K562 (cell line): ENCODE measurements at regions not wholly inside any gene's neighbourhood (a gene's known extent, or its start where the extent isn't known, plus 50 kb on each side); places are given as distances from the start of the nearest gene placed in this dataset.
"Not testable (repeated sequence)": the region's sequence is repeated elsewhere in the genome, so short reads cannot be mapped to it uniquely, and the experiment has no call there.

Experiments
- ATAC-seq: fragments of 200-7000 bp; cut with Tn5 transposase; 3 replicates; pipeline ENCODE4 v1.9.1; 2020; ENCODE audit warnings: moderate library complexity
- BruUV-seq: library from RNA; stranded (reverse); fragments of 400-500 nt; replicated peaks from 2 replicates; lab custom pipeline; 2021; lab: Mats Ljungman, UMichigan
- CTCF ChIA-PET: fragments of 300-600 bp; formaldehyde crosslinking; extraction: SDS; loops from one replicate; lab custom pipeline; 2021; ENCODE audit warnings: low intra/inter-chr PET ratio; lab: Yijun Ruan, JAX
- POLR2A ChIA-PET: fragments of 300-600, 350-650 bp; sonication (Branson Sonifier 250); formaldehyde crosslinking; extraction: SDS; loops from one replicate; lab custom pipeline; 2021; ENCODE audit warnings: antibody characterized with exemption, inconsistent platforms; lab: Yijun Ruan, JAX
- DNase-seq, 4 experiments: peaks; one replicate each; pipeline versions ENCODE4 v3.0.0 to v3.0.0-alpha.2; 2011 to 2018; ENCODE audit warnings: low spot score in 3 of 4, mixed read lengths in 3 of 4; ENCODE audit errors: extremely low read depth in 1 of 4
- FAIRE-seq: peaks from 2 replicates; lab custom pipeline; 2011; peaks lifted over from hg19 to GRCh38; lab: Jason Lieb, UNC
- H2AFZ ChIP-seq: 2 replicates; pipeline ENCODE4 v1.6.0; 2011; ENCODE audit warnings: low read depth, low read length, control low read depth, inconsistent platforms
- H3K27ac ChIP-seq: fragments of 200-600 bp; 3 replicates; pipeline ENCODE4 v1.8.0; 2011; ENCODE audit warnings: low read depth, mild to moderate bottlenecking, control low read depth, inconsistent platforms, low read length, moderate library complexity, mixed read lengths; ENCODE audit errors: extremely low read depth
- H3K27me3 ChIP-seq, 2 experiments: fragments of 300-600 bp in 1 of 2; 2 replicates in 1 of 2; 3 replicates in 1 of 2; pipeline versions ENCODE4 v1.6.0 to v1.8.0; 2011; ENCODE audit warnings: inconsistent platforms in 2 of 2, low read length in 2 of 2, mild to moderate bottlenecking in 1 of 2, mixed read lengths in 1 of 2, moderate library complexity in 1 of 2; ENCODE audit not compliant: control insufficient read depth in 2 of 2, insufficient read depth in 2 of 2
- H3K36me3 ChIP-seq: fragments of 300-600 bp; 3 replicates; pipeline ENCODE4 v1.8.0; 2011; ENCODE audit warnings: mild to moderate bottlenecking, low read length, inconsistent platforms; ENCODE audit not compliant: control insufficient read depth, insufficient read depth
- H3K4me1 ChIP-seq, 2 experiments: fragments of 200-600 bp in 1 of 2; replicated peaks in 1 of 2; 2 replicates in 1 of 2; 3 replicates in 1 of 2; pipeline versions ENCODE4 v1.5.1 to v1.8.0; 2011; ENCODE audit warnings: inconsistent platforms in 2 of 2, low read length in 2 of 2, mild to moderate bottlenecking in 1 of 2, mixed read lengths in 1 of 2, moderate library complexity in 1 of 2; ENCODE audit not compliant: control insufficient read depth in 2 of 2, insufficient read depth in 2 of 2
- H3K4me2 ChIP-seq: 2 replicates; pipeline ENCODE4 v1.6.1; 2011; ENCODE audit warnings: low read length, control low read depth, inconsistent platforms, mixed read lengths; ENCODE audit not compliant: insufficient read depth
- H3K4me3 ChIP-seq: fragments of 200-600 bp; sonication (generic), shearing (Covaris generic); 2 replicates; pipeline ENCODE4 v1.5.1; 2016; ENCODE audit warnings: control low read depth, inconsistent platforms
- H3K79me2 ChIP-seq: fragments of 200-600 bp; 3 replicates; pipeline ENCODE4 v1.8.0; 2011; ENCODE audit warnings: low read length, inconsistent platforms; ENCODE audit not compliant: control insufficient read depth, insufficient read depth
- H3K9ac ChIP-seq, 2 experiments: 2 replicates each; pipeline versions ENCODE4 v1.6.0 to v1.6.1; 2011; ENCODE audit warnings: low read depth in 2 of 2, low read length in 2 of 2, control low read depth in 1 of 2, inconsistent platforms in 1 of 2, mild to moderate bottlenecking in 1 of 2, mixed read lengths in 1 of 2; ENCODE audit not compliant: insufficient read depth in 1 of 2
- H3K9me1 ChIP-seq: one replicate; pipeline ENCODE4 v1.6.0; 2011; ENCODE audit warnings: inconsistent platforms, mild to moderate bottlenecking, low read length, moderate library complexity; ENCODE audit not compliant: control insufficient read depth, insufficient read depth
- H3K9me3 ChIP-seq: replicated peaks from 2 replicates; pipeline ENCODE4 v1.5.1; 2011; ENCODE audit warnings: low read depth, low read length, inconsistent platforms; ENCODE audit not compliant: control insufficient read depth, insufficient read depth
- H4K20me1 ChIP-seq: replicated peaks from 2 replicates; pipeline ENCODE4 v1.6.1; 2011; ENCODE audit warnings: low read length, inconsistent platforms, mixed read lengths; ENCODE audit not compliant: control insufficient read depth, insufficient read depth
- DMBX1 ChIP-seq: fragments of 250-450 bp; sonication (Bioruptor Pico); IDR thresholded peaks from 2 replicates; pipeline ENCODE4 v1.8.0; 2022; ENCODE audit warnings: inconsistent platforms, mild to moderate bottlenecking, moderate library complexity, borderline replicate concordance
- STAT5B ChIP-seq: fragments of 250-450 bp; sonication (Bioruptor Pico); IDR thresholded peaks from 2 replicates; pipeline ENCODE4 v1.8.0; 2021; ENCODE audit warnings: mild to moderate bottlenecking, inconsistent platforms
- U2AF1 ChIP-seq: fragments of 200-400 bp; formaldehyde crosslinking; optimal IDR thresholded peaks from 2 replicates; pipeline ENCODE3; 2017; ENCODE audit warnings: mild to moderate bottlenecking, low read depth, low read length, moderate library complexity
- ZFP30 ChIP-seq: fragments of 250-450 bp; sonication (Bioruptor Pico); IDR thresholded peaks from 2 replicates; pipeline ENCODE4 v1.8.0; 2022; ENCODE audit warnings: moderate library complexity, mild to moderate bottlenecking, inconsistent platforms, borderline replicate concordance
- ZNF197 ChIP-seq: fragments of 200-800 bp; sonication (Bioruptor generic); IDR thresholded peaks from 2 replicates; pipeline ENCODE4 v1.6.1; 2016; ENCODE audit warnings: low read depth, missing genetic modification characterization, missing compliant biosample characterization
- WGBS: fragments of 100-300 bp; shearing (Covaris generic); methylation state at CpG from one replicate; pipeline ENCODE4 v1.1.6; 2016; ENCODE audit warnings: low coverage, mixed read lengths; ENCODE audit not compliant: insufficient coverage; ENCODE audit errors: missing lambda C conversion rate; 5-methylcytosine and 5-hydroxymethylcytosine counted together
- in situ Hi-C: fragments of 300-500 bp; cut with MboI; formaldehyde crosslinking; loops from 4 replicates; pipeline ENCODE4 v1.15.0; 2018; ENCODE audit warnings: inconsistent platforms, mixed read lengths
- intact Hi-C: fragments of 100-400 bp; cut with micrococcal nuclease; formaldehyde crosslinking; loops from 2 replicates; pipeline ENCODE4 v1.14.2; 2022
- TF ChIP-seq, protein P1 (sequence below): fragments of 250-450 bp; sonication (Bioruptor Pico); IDR thresholded peaks from 2 replicates; pipeline ENCODE4 v1.8.0; 2022; ENCODE audit warnings: inconsistent platforms
- TF ChIP-seq, protein P2 (sequence below): sonication (generic); formaldehyde crosslinking; IDR thresholded peaks from 2 replicates; pipeline ENCODE4 v1.8.1; 2023; ENCODE audit warnings: mild to moderate bottlenecking, missing genetic modification reagents, moderate library complexity
- TF ChIP-seq, protein P3 (sequence below): sonication (generic); formaldehyde crosslinking; IDR thresholded peaks from 2 replicates; pipeline ENCODE4 v1.8.1; 2023; ENCODE audit warnings: missing genetic modification reagents, mild to moderate bottlenecking, borderline replicate concordance

DNA sequence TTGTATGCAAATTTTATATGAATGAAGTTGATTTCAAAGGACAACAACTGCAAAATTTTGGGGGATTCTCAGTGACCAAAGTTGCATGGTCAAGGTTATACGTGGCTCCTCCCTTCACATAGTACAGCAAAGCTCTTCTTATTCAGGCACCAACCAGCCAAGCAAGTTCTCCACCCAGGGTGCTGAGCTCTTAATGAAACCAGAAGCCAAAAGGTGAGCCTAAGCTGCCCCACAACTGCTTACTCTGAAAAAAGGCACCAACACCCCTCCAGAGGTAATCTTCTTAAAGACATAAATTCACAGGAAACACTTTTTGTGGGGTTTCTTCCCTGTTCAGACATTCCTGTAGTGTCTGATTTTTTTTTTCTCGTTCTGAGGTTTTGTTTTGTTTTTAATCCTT, 106.1 kb upstream of the GMNC start (continued):
- TF ChIP-seq, protein P1, sequence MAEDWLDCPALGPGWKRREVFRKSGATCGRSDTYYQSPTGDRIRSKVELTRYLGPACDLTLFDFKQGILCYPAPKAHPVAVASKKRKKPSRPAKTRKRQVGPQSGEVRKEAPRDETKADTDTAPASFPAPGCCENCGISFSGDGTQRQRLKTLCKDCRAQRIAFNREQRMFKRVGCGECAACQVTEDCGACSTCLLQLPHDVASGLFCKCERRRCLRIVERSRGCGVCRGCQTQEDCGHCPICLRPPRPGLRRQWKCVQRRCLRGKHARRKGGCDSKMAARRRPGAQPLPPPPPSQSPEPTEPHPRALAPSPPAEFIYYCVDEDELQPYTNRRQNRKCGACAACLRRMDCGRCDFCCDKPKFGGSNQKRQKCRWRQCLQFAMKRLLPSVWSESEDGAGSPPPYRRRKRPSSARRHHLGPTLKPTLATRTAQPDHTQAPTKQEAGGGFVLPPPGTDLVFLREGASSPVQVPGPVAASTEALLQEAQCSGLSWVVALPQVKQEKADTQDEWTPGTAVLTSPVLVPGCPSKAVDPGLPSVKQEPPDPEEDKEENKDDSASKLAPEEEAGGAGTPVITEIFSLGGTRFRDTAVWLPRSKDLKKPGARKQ (CRISPR knock-in tag) = no peak
- TF ChIP-seq STAT5B (no peak), ZFP30 (no peak), DMBX1 (CRISPR knock-in tag) (no peak), ZNF197 (CRISPR knock-in tag) (no peak), U2AF1 (no peak)
- TF ChIP-seq, protein P2, sequence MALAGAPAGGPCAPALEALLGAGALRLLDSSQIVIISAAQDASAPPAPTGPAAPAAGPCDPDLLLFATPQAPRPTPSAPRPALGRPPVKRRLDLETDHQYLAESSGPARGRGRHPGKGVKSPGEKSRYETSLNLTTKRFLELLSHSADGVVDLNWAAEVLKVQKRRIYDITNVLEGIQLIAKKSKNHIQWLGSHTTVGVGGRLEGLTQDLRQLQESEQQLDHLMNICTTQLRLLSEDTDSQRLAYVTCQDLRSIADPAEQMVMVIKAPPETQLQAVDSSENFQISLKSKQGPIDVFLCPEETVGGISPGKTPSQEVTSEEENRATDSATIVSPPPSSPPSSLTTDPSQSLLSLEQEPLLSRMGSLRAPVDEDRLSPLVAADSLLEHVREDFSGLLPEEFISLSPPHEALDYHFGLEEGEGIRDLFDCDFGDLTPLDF = no peak
- TF ChIP-seq, protein P3, sequence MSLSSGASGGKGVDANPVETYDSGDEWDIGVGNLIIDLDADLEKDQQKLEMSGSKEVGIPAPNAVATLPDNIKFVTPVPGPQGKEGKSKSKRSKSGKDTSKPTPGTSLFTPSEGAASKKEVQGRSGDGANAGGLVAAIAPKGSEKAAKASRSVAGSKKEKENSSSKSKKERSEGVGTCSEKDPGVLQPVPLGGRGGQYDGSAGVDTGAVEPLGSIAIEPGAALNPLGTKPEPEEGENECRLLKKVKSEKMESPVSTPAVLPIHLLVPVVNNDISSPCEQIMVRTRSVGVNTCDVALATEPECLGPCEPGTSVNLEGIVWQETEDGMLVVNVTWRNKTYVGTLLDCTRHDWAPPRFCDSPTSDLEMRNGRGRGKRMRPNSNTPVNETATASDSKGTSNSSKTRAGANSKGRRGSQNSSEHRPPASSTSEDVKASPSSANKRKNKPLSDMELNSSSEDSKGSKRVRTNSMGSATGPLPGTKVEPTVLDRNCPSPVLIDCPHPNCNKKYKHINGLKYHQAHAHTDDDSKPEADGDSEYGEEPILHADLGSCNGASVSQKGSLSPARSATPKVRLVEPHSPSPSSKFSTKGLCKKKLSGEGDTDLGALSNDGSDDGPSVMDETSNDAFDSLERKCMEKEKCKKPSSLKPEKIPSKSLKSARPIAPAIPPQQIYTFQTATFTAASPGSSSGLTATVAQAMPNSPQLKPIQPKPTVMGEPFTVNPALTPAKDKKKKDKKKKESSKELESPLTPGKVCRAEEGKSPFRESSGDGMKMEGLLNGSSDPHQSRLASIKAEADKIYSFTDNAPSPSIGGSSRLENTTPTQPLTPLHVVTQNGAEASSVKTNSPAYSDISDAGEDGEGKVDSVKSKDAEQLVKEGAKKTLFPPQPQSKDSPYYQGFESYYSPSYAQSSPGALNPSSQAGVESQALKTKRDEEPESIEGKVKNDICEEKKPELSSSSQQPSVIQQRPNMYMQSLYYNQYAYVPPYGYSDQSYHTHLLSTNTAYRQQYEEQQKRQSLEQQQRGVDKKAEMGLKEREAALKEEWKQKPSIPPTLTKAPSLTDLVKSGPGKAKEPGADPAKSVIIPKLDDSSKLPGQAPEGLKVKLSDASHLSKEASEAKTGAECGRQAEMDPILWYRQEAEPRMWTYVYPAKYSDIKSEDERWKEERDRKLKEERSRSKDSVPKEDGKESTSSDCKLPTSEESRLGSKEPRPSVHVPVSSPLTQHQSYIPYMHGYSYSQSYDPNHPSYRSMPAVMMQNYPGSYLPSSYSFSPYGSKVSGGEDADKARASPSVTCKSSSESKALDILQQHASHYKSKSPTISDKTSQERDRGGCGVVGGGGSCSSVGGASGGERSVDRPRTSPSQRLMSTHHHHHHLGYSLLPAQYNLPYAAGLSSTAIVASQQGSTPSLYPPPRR = no peak
- TF ChIP-seq, all 486 proteins: peak for 0

DNA sequence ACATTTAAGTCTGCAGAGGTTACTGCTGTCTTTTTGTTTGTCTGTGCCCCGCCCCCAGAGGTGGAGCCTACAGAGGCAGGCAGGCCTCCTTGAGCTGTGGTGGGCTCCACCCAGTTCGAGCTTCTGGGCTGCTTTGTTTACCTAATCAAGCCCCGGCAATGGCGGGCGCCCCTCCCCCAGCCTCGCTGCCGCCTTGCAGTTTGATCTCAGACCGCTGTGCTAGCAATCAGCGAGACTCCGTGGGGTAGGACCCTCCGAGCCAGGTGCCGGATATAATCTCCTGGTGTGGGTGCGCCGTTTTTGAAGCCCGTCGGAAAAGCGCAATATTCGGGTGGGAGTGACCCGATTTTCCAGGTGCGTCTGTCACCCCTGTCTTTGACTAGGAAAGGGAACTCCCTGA, 102.4 kb upstream of the GMNC start:
- H3K79me2 ChIP-seq, H3K27ac ChIP-seq, H3K9ac ChIP-seq, H3K27me3 ChIP-seq, H3K4me1 ChIP-seq, CTCF ChIA-PET, H3K36me3 ChIP-seq, H4K20me1 ChIP-seq, intact Hi-C loops, H2AFZ ChIP-seq, H3K4me3 ChIP-seq, H3K9me3 ChIP-seq, FAIRE-seq, POLR2A ChIA-PET, in situ Hi-C loops, BruUV-seq, DNase-seq, H3K9me1 ChIP-seq, H3K4me2 ChIP-seq, ATAC-seq: not testable (repeated sequence)
- WGBS = 10% methylated on average over 2 of the region's 20 CpGs
